ENCODE measurements at regions not wholly inside any gene's neighbourhood (a gene's known extent, or its start where the extent isn't known, plus 50 kb on each side); places are given as distances from the start of the nearest gene placed in this dataset.

DNA sequence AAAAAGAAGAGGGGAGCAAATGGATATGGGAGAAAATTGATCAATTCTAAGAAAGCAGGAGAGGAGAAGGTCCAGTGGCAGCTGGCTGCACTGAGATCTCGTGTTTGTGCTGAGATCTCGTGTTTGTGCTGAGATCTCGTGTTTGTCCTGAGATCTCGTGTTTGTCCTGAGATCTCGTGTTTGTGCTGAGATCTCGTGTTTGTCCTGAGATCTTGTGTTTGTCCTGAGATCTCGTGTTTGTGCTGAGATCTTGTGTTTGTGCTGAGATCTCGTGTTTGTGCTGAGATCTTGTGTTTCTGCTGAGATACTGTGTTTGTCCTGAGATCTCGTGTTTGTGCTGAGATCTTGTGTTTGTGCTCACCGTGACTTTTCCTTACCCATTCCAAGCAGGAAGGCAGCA lies 254.4 kb downstream of the BCL2 start:
- TF ChIP-seq EZH2 (IDR thresholded peaks at IDR 0.05; ENCODE audit: borderline replicate concordance) (no peak), EZH2phosphoT487 (IDR thresholded peaks at IDR 0.05; ENCODE audit: low read depth, severe bottlenecking, unreplicated experiment) (no peak)
- TF ChIP-seq, protein P1, sequence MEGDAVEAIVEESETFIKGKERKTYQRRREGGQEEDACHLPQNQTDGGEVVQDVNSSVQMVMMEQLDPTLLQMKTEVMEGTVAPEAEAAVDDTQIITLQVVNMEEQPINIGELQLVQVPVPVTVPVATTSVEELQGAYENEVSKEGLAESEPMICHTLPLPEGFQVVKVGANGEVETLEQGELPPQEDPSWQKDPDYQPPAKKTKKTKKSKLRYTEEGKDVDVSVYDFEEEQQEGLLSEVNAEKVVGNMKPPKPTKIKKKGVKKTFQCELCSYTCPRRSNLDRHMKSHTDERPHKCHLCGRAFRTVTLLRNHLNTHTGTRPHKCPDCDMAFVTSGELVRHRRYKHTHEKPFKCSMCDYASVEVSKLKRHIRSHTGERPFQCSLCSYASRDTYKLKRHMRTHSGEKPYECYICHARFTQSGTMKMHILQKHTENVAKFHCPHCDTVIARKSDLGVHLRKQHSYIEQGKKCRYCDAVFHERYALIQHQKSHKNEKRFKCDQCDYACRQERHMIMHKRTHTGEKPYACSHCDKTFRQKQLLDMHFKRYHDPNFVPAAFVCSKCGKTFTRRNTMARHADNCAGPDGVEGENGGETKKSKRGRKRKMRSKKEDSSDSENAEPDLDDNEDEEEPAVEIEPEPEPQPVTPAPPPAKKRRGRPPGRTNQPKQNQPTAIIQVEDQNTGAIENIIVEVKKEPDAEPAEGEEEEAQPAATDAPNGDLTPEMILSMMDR (IDR thresholded peaks at IDR 0.05; ENCODE audit: poor library complexity), result no peak

Data from hepatocyte (in vitro differentiated cells).